ENCODE measurements at regions not wholly inside any gene's neighbourhood (a gene's known extent, or its start where the extent isn't known, plus 50 kb on each side); places are given as distances from the start of the nearest gene placed in this dataset.
A peak's percentile ranks its signal among the peaks of the same experiment; 100 is the strongest.

GRCh38 chr17:14953405-14953804 is 311.7 kb downstream of the PMP22 start:
- intact Hi-C loops (cut with DNase I), result no loop called here
- H3K9me3 ChIP-seq, result no peaks in the 10 kb centered on the region
- TF ChIP-seq POLR2A (IDR thresholded peaks at IDR 0.05) (no peak), POLR2AphosphoS5 (IDR thresholded peaks at IDR 0.05; ENCODE audit: insufficient read depth in 1 of 2, low read depth in 1 of 2) (no peak), CTCF (IDR thresholded peaks at IDR 0.05) (no peak)
- DNase-seq (ENCODE audit: extremely low spot score in 2 of 2), result peak in 1 of 2 donors; percentile 6
- no peaks in the 10 kb centered on the region for H3K36me3 ChIP-seq
- H3K4me3 ChIP-seq, result no peak overlapping the region
- no peaks in the 10 kb centered on the region for H3K4me1 ChIP-seq
- H3K27ac ChIP-seq, result no peak overlapping the region
- no peaks in the 10 kb centered on the region for H3K27me3 ChIP-seq

- H3K27ac ChIP-seq, result no peak overlapping the region
- no peak for DNase-seq (ENCODE audit: extremely low spot score in 2 of 2)
- no peaks in the 10 kb centered on the region for H3K9me3 ChIP-seq
- TF ChIP-seq POLR2A (IDR thresholded peaks at IDR 0.05), result no peak
- TF ChIP-seq CTCF (IDR thresholded peaks at IDR 0.05), result no peak
- TF ChIP-seq POLR2AphosphoS5 (IDR thresholded peaks at IDR 0.05; ENCODE audit: insufficient read depth in 1 of 2, low read depth in 1 of 2), result no peak
- H3K36me3 ChIP-seq, result no peaks in the 10 kb centered on the region
- H3K4me1 ChIP-seq, result no peaks in the 10 kb centered on the region
- intact Hi-C loops (cut with DNase I), result no loop called here
- H3K27me3 ChIP-seq, result no peaks in the 10 kb centered on the region
- H3K4me3 ChIP-seq, result no peak overlapping the region
Observed at GRCh38 chr17:14950686-14951085, 314.4 kb downstream of the PMP22 start.

GRCh38 chr17:14950216-14950615 is 314.9 kb downstream of the PMP22 start:
- Histone ChIP-seq H3K27me3 (no peaks in the 10 kb centered on the region), H3K27ac (no peak overlapping the region), H3K4me1 (no peaks in the 10 kb centered on the region), H3K9me3 (no peaks in the 10 kb centered on the region), H3K4me3 (no peak overlapping the region), H3K36me3 (no peaks in the 10 kb centered on the region)
- intact Hi-C loops (cut with DNase I), result no loop called here
- TF ChIP-seq CTCF (IDR thresholded peaks at IDR 0.05) (no peak), POLR2AphosphoS5 (IDR thresholded peaks at IDR 0.05; ENCODE audit: insufficient read depth in 1 of 2, low read depth in 1 of 2) (no peak), POLR2A (IDR thresholded peaks at IDR 0.05) (no peak)
- no peak for DNase-seq (ENCODE audit: extremely low spot score in 2 of 2)

- Histone ChIP-seq H3K9me3 (no peaks in the 10 kb centered on the region), H3K27ac (no peak overlapping the region), H3K36me3 (no peaks in the 10 kb centered on the region), H3K4me1 (no peaks in the 10 kb centered on the region), H3K4me3 (no peak overlapping the region), H3K27me3 (no peaks in the 10 kb centered on the region)
- peak in 1 of 2 donors; percentile 58 for DNase-seq (ENCODE audit: extremely low spot score in 2 of 2)
- intact Hi-C loops (cut with DNase I), result no loop called here
- TF ChIP-seq POLR2A (IDR thresholded peaks at IDR 0.05) (no peak), CTCF (IDR thresholded peaks at IDR 0.05) (no peak), POLR2AphosphoS5 (IDR thresholded peaks at IDR 0.05; ENCODE audit: insufficient read depth in 1 of 2, low read depth in 1 of 2) (no peak)
Observed at GRCh38 chr17:14947671-14948070, 317.5 kb downstream of the PMP22 start.

- H3K9me3 ChIP-seq, result no peaks in the 10 kb centered on the region
- H3K4me3 ChIP-seq, result no peak overlapping the region
- no peaks in the 10 kb centered on the region for H3K36me3 ChIP-seq
- intact Hi-C loops (cut with DNase I), result no loop called here
- H3K4me1 ChIP-seq, result no peaks in the 10 kb centered on the region
- DNase-seq (ENCODE audit: extremely low spot score in 2 of 2), result peak in 1 of 2 donors; percentile 2
- H3K27ac ChIP-seq, result no peak overlapping the region
- no peak for TF ChIP-seq CTCF (IDR thresholded peaks at IDR 0.05)
- no peak for TF ChIP-seq POLR2A (IDR thresholded peaks at IDR 0.05)
- no peak for TF ChIP-seq POLR2AphosphoS5 (IDR thresholded peaks at IDR 0.05; ENCODE audit: insufficient read depth in 1 of 2, low read depth in 1 of 2)
- H3K27me3 ChIP-seq, result no peaks in the 10 kb centered on the region
Observed at GRCh38 chr17:14946481-14946880, 318.6 kb downstream of the PMP22 start.
